Heart left ventricle (tissue), 13 donors: ENCODE measurements at regions not wholly inside any gene's neighbourhood (a gene's known extent, or its start where the extent isn't known, plus 50 kb on each side); places are given as distances from the start of the nearest gene placed in this dataset.

ENCODE experiments used
- POLR2A ChIP-seq, 2 donors: fragments of 450-650 bp; IDR thresholded peaks; one replicate each; pipeline ENCODE4 v1.6.1; 2017; ENCODE audit warnings: antibody characterized with exemption in 2 of 2, mild to moderate bottlenecking in 2 of 2, moderate library complexity in 2 of 2
- TF ChIP-seq, protein P1 (sequence below), 12 donors: fragments of 200-600 bp; sonication (generic) in 4 of 12; IDR thresholded peaks; one replicate each; pipeline versions ENCODE4 v1.5.0 to v1.8.0; 2018 to 2022; ENCODE audit warnings: antibody characterized with exemption in 12 of 12, mild to moderate bottlenecking in 5 of 12
- donor health status: ischemic (EF 13 %, LVEDD 7.1; RV severe dilation, severe dysfunction).
- donor health status: DM: no; HTN: yes; CAD: no.
- donor health status: DM: no; HTN: no; CAD: no.
- donor health status: ischemic (EF 25% LVEDD 6.9; RV normal size, moderate dysfunction).
- donor health status: ischemic (EF 25% LVEDD 5.7; RV mildly dilated, moderate dysfunction).
- donor health status: ischemic (EF 35%, LVEDD 5.7; RV mildly dilated, moderate dysfunction).
- donor health status: nonischemic (EF 11% LVEDD 7.7; RV severe dilation, severe dysfunction).
- donor health status: DM: yes; HTN: yes; CAD: no.
- donor health status: PGD.
- donor health status: ischemic (EF 29% LVEDD 5.4; RV normal size, mild dysfunction).
- donor health status: nonischemic (EF 23%, LVEDD 6.1; RV moderate dilation, normal function).

- TF ChIP-seq, protein P1, sequence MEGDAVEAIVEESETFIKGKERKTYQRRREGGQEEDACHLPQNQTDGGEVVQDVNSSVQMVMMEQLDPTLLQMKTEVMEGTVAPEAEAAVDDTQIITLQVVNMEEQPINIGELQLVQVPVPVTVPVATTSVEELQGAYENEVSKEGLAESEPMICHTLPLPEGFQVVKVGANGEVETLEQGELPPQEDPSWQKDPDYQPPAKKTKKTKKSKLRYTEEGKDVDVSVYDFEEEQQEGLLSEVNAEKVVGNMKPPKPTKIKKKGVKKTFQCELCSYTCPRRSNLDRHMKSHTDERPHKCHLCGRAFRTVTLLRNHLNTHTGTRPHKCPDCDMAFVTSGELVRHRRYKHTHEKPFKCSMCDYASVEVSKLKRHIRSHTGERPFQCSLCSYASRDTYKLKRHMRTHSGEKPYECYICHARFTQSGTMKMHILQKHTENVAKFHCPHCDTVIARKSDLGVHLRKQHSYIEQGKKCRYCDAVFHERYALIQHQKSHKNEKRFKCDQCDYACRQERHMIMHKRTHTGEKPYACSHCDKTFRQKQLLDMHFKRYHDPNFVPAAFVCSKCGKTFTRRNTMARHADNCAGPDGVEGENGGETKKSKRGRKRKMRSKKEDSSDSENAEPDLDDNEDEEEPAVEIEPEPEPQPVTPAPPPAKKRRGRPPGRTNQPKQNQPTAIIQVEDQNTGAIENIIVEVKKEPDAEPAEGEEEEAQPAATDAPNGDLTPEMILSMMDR (IDR thresholded peaks at IDR 0.05), result no peak
- TF ChIP-seq POLR2A (IDR thresholded peaks at IDR 0.05), result no peak
Observed at GRCh38 chr1:218863987-218864386, 309.7 kb upstream of the LYPLAL1 start.
